Ascending aorta (tissue), 2 donors: ENCODE measurements at regions not wholly inside any gene's neighbourhood (a gene's known extent, or its start where the extent isn't known, plus 50 kb on each side); places are given as distances from the start of the nearest gene placed in this dataset.

Source experiments
- DNase-seq, 2 donors: peaks; one replicate each; pipeline ENCODE4 v3.0.0-alpha.2; 2019; ENCODE audit warnings: low spot score in 2 of 2
- H3K27ac ChIP-seq, 2 donors: fragments of 200-600 bp; sonication (generic); one replicate each; pipeline ENCODE4 v1.5.1; 2016 to 2017; ENCODE audit warnings: mild to moderate bottlenecking in 1 of 2
- H3K27me3 ChIP-seq: fragments of 200-600 bp; sonication (generic); one replicate; pipeline ENCODE4 v1.5.1; 2017
- H3K36me3 ChIP-seq, 2 donors: fragments of 200-600 bp; sonication (generic); one replicate each; pipeline ENCODE4 v1.5.1; 2016
- H3K4me1 ChIP-seq, 2 donors: fragments of 200-600 bp; sonication (generic); one replicate each; pipeline ENCODE4 v1.5.1; 2016 to 2017; ENCODE audit warnings: mild to moderate bottlenecking in 1 of 2
- H3K4me3 ChIP-seq, 2 donors: fragments of 200-600 bp; sonication (generic); one replicate each; pipeline ENCODE4 v1.5.1; 2016 to 2017; ENCODE audit warnings: mild to moderate bottlenecking in 1 of 2
- H3K9me3 ChIP-seq, 2 donors: fragments of 200-600 bp; sonication (generic); one replicate each; pipeline ENCODE4 v1.5.1; 2016
- intact Hi-C: fragments of 100-400 bp; cut with DNase I; formaldehyde crosslinking; loops from one replicate; pipeline ENCODE4 v1.15.1; 2023
- TF ChIP-seq, protein P1 (sequence below), 3 experiments: fragments of 200-600 bp in 2 of 3; fragments of 450-650 bp in 1 of 3; sonication (generic) in 2 of 3; IDR thresholded peaks; one replicate each; pipeline ENCODE4 v1.5.1; 2016 to 2019; ENCODE audit warnings: antibody characterized with exemption in 3 of 3, mild to moderate bottlenecking in 1 of 3, moderate library complexity in 1 of 3

DNA sequence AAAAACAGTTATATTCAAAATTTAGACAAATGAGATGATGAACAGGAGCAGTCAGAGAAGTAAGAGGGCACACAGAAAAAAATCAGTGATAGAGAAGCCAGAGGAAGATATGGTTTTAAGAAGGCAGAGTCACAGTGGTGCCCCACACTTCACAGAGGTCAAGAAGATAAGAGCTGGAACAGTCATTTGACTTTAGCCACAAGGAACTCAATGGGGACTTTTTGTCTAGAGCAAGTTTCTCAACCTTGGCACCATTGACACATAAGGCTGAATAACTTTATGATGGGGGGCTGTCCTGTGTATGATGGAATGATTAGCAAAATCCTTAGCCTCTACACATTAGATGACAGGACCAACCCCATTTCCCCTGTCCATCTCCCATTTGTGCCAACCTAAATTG, 172.8 kb upstream of the PLEKHG7 start:
- no peaks in the 10 kb centered on the region for H3K27me3 ChIP-seq
- H3K4me3 ChIP-seq: no peak overlapping the region
- TF ChIP-seq, protein P1, sequence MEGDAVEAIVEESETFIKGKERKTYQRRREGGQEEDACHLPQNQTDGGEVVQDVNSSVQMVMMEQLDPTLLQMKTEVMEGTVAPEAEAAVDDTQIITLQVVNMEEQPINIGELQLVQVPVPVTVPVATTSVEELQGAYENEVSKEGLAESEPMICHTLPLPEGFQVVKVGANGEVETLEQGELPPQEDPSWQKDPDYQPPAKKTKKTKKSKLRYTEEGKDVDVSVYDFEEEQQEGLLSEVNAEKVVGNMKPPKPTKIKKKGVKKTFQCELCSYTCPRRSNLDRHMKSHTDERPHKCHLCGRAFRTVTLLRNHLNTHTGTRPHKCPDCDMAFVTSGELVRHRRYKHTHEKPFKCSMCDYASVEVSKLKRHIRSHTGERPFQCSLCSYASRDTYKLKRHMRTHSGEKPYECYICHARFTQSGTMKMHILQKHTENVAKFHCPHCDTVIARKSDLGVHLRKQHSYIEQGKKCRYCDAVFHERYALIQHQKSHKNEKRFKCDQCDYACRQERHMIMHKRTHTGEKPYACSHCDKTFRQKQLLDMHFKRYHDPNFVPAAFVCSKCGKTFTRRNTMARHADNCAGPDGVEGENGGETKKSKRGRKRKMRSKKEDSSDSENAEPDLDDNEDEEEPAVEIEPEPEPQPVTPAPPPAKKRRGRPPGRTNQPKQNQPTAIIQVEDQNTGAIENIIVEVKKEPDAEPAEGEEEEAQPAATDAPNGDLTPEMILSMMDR (IDR thresholded peaks at IDR 0.05): no peak
- intact Hi-C loops: no loop called here
- no peaks in the 10 kb centered on the region for H3K9me3 ChIP-seq
- H3K4me1 ChIP-seq: no peaks in the 10 kb centered on the region
- no peak overlapping the region for H3K27ac ChIP-seq
- no peak for DNase-seq
- no peaks in the 10 kb centered on the region for H3K36me3 ChIP-seq

DNA sequence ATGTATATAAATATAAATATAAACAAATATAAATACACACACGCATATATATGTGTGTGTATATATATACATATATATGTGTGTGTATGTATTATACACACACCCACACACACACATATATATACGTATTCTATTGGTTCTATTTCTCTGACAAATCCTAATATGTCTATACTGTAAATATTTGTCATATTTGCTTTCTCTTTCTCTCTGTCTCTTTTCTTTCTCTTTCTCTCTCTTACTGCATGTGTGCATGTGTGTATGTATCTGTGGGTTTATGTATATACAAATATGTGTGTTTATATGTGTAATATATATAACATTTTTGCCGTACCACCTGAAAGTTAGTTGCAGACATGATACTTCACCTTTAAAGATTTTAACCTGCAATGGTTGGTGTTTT, 174.2 kb upstream of the PLEKHG7 start:
- TF ChIP-seq, protein P1 (IDR thresholded peaks at IDR 0.05): no peak
- intact Hi-C loops: no loop called here
- no peaks in the 10 kb centered on the region for H3K4me1 ChIP-seq
- H3K36me3 ChIP-seq: no peaks in the 10 kb centered on the region
- H3K27ac ChIP-seq: no peak overlapping the region
- no peak for DNase-seq
- H3K27me3 ChIP-seq: no peaks in the 10 kb centered on the region
- H3K9me3 ChIP-seq: no peaks in the 10 kb centered on the region
- no peak overlapping the region for H3K4me3 ChIP-seq

DNA sequence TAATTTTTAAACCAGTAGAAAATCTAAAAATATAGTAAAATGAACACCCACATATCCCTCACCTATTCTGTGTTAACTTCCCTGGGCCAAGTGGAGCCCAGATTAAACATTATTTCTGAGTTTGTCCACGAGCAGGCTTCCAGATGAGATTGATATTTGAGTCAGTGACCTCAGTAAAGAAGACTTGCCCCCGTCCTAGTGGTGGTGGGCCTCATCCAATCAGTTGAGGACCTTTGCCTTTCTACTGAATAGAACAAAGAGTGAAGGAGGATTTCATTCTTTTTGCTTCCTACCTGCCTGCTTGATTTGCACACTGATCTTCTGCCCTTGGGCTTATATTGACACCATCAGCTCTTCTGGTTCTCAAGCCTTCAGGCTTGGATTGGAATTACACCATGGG, 174.7 kb upstream of the PLEKHG7 start:
- no peak for DNase-seq
- intact Hi-C loops: no loop called here
- TF ChIP-seq, protein P1 (IDR thresholded peaks at IDR 0.05): no peak
- peaks cover 0 to 1% of the 10 kb centered on the region in 2 donors for H3K9me3 ChIP-seq
- H3K27ac ChIP-seq: no peak overlapping the region
- H3K36me3 ChIP-seq: no peaks in the 10 kb centered on the region
- no peaks in the 10 kb centered on the region for H3K4me1 ChIP-seq
- H3K4me3 ChIP-seq: no peak overlapping the region
- H3K27me3 ChIP-seq: no peaks in the 10 kb centered on the region

DNA sequence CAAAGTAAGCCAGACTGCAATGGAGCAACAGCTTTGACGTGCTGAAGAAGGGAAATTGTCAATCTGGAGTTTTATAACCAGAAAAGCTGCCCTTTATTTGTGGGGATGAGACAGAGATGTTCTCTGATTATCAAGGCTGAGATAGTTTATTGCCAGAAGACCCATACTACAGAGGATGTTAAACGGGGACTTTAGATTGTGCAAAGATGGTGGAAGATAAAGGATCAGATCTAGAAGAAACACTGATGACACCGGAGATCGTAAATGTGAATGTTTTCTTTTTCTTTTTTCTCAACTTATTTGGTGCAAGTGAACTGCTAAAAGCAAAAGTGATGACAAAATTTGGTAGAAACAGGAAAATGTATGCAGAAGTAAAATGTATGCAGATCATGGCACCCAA, 178.3 kb upstream of the PLEKHG7 start:
- H3K4me3 ChIP-seq: no peak overlapping the region
- H3K36me3 ChIP-seq: no peaks in the 10 kb centered on the region
- intact Hi-C loops: no loop called here
- no peaks in the 10 kb centered on the region for H3K27me3 ChIP-seq
- H3K4me1 ChIP-seq: no peaks in the 10 kb centered on the region
- DNase-seq: no peak
- no peak overlapping the region for H3K27ac ChIP-seq
- TF ChIP-seq, protein P1 (IDR thresholded peaks at IDR 0.05): no peak
- H3K9me3 ChIP-seq: peaks cover 0 to 3% of the 10 kb centered on the region in 2 donors

DNA sequence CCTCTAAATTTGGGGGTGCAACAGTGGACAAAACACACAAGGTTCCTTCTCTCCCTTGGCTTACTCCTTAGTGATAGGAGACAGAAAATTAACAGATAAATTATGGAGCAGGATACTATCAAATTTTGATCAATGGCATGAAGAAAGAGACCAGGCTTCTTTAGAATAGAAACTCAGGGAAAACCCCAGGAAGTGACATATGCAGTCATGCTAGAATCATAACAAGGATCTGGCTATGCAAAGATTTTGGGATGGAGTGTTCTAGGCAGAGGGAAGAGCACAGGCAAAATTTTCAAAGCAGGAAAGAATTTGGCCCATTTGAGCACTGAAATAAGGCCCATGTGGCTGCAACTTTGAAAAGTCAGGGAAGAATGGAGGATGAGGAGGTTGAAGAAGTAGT, 182.3 kb upstream of the PLEKHG7 start:
- Histone ChIP-seq H3K27me3 (no peaks in the 10 kb centered on the region), H3K9me3 (peaks cover 0 to 3% of the 10 kb centered on the region in 2 donors), H3K36me3 (no peaks in the 10 kb centered on the region), H3K4me1 (no peaks in the 10 kb centered on the region), H3K27ac (no peak overlapping the region), H3K4me3 (no peak overlapping the region)
- TF ChIP-seq, protein P1 (IDR thresholded peaks at IDR 0.05): no peak
- intact Hi-C loops: no loop called here
- DNase-seq: no peak

DNA sequence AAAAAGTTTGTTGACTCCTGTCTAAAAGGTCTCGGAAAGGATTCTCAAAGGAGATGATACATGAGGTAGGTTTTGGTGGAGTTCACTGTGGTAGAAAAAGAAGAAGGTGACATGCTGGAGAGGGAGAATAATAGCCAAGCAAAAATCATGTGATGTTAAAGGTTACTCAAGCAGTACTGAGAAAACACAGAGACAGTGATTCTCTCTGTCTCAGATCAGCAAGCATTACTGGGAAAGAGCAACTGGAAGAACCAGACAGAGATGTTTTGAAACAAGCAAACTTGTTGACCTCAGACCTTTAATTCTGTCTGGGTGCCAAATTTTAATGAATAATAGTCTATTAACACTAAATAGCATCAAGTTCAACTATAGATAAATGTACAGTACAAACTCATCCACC, 183.5 kb upstream of the PLEKHG7 start:
- TF ChIP-seq, protein P1 (IDR thresholded peaks at IDR 0.05): no peak
- DNase-seq: no peak
- no peak overlapping the region for H3K27ac ChIP-seq
- no peaks in the 10 kb centered on the region for H3K4me1 ChIP-seq
- no peaks in the 10 kb centered on the region for H3K27me3 ChIP-seq
- H3K9me3 ChIP-seq: peaks cover 0 to 3% of the 10 kb centered on the region in 2 donors
- H3K36me3 ChIP-seq: no peaks in the 10 kb centered on the region
- intact Hi-C loops: no loop called here
- H3K4me3 ChIP-seq: no peak overlapping the region
